NCI-H1930 (cell line): ENCODE measurements at regions not wholly inside any gene's neighbourhood (a gene's known extent, or its start where the extent isn't known, plus 50 kb on each side); places are given as distances from the start of the nearest gene placed in this dataset.
A peak's percentile ranks its signal among the peaks of the same experiment; 100 is the strongest.

Experiments
- DNase-seq, 2 experiments: peaks; one replicate each; lab custom pipeline; 2025; lab: John Stamatoyannopoulos, UW

GRCh38 chrX:137387646-137388045 is 178.3 kb upstream of the ZIC3 start:
- DNase-seq = no peak

GRCh38 chrX:137366018-137366633 is 199.8 kb upstream of the ZIC3 start:
- peak; percentile 74 to 88 for DNase-seq

- no peak for DNase-seq
Measured at GRCh38 chrX:137363559-137363958, 202.4 kb upstream of the ZIC3 start.

GRCh38 chrX:137362583-137362982 is 203.3 kb upstream of the ZIC3 start:
- peak; percentile 20 to 22 for DNase-seq

GRCh38 chrX:137354851-137355250 is 211.1 kb upstream of the ZIC3 start:
- no peak for DNase-seq

- no peak for DNase-seq
Measured at GRCh38 chrX:137353404-137353803, 212.5 kb upstream of the ZIC3 start.

GRCh38 chrX:137352101-137352660 is 213.7 kb upstream of the ZIC3 start:
- no peak for DNase-seq

GRCh38 chrX:137342969-137343368 is 223.0 kb upstream of the ZIC3 start:
- DNase-seq = no peak

- DNase-seq = no peak
Measured at GRCh38 chrX:137313627-137314026, 252.3 kb upstream of the ZIC3 start.

GRCh38 chrX:137305404-137305803 is 260.5 kb upstream of the ZIC3 start:
- DNase-seq = no peak

GRCh38 chrX:137297167-137297566 is 263.4 kb upstream of the GPR101 start:
- DNase-seq = no peak

GRCh38 chrX:137290011-137290410 is 256.2 kb upstream of the GPR101 start:
- DNase-seq = no peak

- no peak for DNase-seq
Measured at GRCh38 chrX:137287191-137287590, 253.4 kb upstream of the GPR101 start.

- no peak for DNase-seq
Measured at GRCh38 chrX:137286423-137286822, 252.6 kb upstream of the GPR101 start.

- no peak for DNase-seq
Measured at GRCh38 chrX:137278825-137279224, 245.0 kb upstream of the GPR101 start.

GRCh38 chrX:137263374-137263773 is 229.6 kb upstream of the GPR101 start:
- DNase-seq = no peak

- DNase-seq = no peak
Measured at GRCh38 chrX:137245183-137245582, 211.4 kb upstream of the GPR101 start.

GRCh38 chrX:137236837-137237236 is 203.0 kb upstream of the GPR101 start:
- DNase-seq = no peak

GRCh38 chrX:137234651-137235402 is 201.0 kb upstream of the GPR101 start:
- no peak for DNase-seq

- DNase-seq = no peak
Measured at GRCh38 chrX:137233478-137233877, 199.7 kb upstream of the GPR101 start.

- DNase-seq = no peak
Measured at GRCh38 chrX:137227151-137227550, 193.4 kb upstream of the GPR101 start.

- DNase-seq = no peak
Measured at GRCh38 chrX:137215467-137215866, 181.7 kb upstream of the GPR101 start.

GRCh38 chrX:137212078-137212632 is 178.4 kb upstream of the GPR101 start:
- no peak for DNase-seq
